Endothelial cell of umbilical vein (primary cell): ENCODE measurements at regions not wholly inside any gene's neighbourhood (a gene's known extent, or its start where the extent isn't known, plus 50 kb on each side); places are given as distances from the start of the nearest gene placed in this dataset.

Experiments
- BruUV-seq: library from RNA; stranded (reverse); fragments of 400-500 nt; replicated peaks from 2 replicates; lab custom pipeline; 2021; lab: Mats Ljungman, UMichigan
- CTCF ChIA-PET: fragments of 300-600, 350-600 bp; sonication (Branson Sonifier 250); formaldehyde crosslinking; loops from one replicate; lab custom pipeline; 2021; ENCODE audit warnings: antibody characterized with exemption, inconsistent platforms; lab: Charles Lee
- POLR2A ChIA-PET: fragments of 300-600, 350-600 bp; sonication (Branson Sonifier 250); formaldehyde crosslinking; loops from one replicate; lab custom pipeline; 2021; ENCODE audit warnings: antibody characterized with exemption, inconsistent platforms; lab: Charles Lee
- DNase-seq: peaks from one replicate; pipeline ENCODE4 v3.0.0-alpha.2; 2011; ENCODE audit warnings: low read depth, low spot score
- FAIRE-seq: peaks from 2 replicates; lab custom pipeline; 2011; peaks lifted over from hg19 to GRCh38; lab: Jason Lieb, UNC
- H2AFZ ChIP-seq: 2 replicates; pipeline ENCODE4 v1.6.0; 2012; ENCODE audit warnings: low read depth, low read length, control low read depth, inconsistent platforms
- H3K27ac ChIP-seq: 2 replicates; pipeline ENCODE4 v1.5.1; 2011; ENCODE audit warnings: low read depth, mild to moderate bottlenecking, control low read depth, low read length, moderate library complexity; ENCODE audit not compliant: insufficient read depth
- H3K27me3 ChIP-seq, 2 experiments: 2 replicates each; pipeline versions ENCODE4 v1.6.0 to v1.6.1; 2011; ENCODE audit warnings: low read length in 2 of 2, mixed read lengths in 1 of 2; ENCODE audit not compliant: control insufficient read depth in 2 of 2, insufficient read depth in 2 of 2
- H3K36me3 ChIP-seq, 2 experiments: 2 replicates in 1 of 2; 3 replicates in 1 of 2; pipeline ENCODE4 v1.5.1; 2011; ENCODE audit warnings: low read length in 2 of 2, mild to moderate bottlenecking in 1 of 2, moderate library complexity in 1 of 2; ENCODE audit not compliant: control insufficient read depth in 2 of 2, insufficient read depth in 2 of 2; ENCODE audit errors: extremely low read depth in 1 of 2
- H3K4me1 ChIP-seq: 3 replicates; pipeline ENCODE4 v1.5.1; 2011; ENCODE audit warnings: mild to moderate bottlenecking, low read length; ENCODE audit not compliant: control insufficient read depth, insufficient read depth; ENCODE audit errors: extremely low read depth
- H3K4me2 ChIP-seq: 2 replicates; pipeline ENCODE4 v1.6.1; 2011; ENCODE audit warnings: low read length, control low read depth, mixed read lengths; ENCODE audit not compliant: insufficient read depth
- H3K4me3 ChIP-seq, 3 experiments: fragments of 200-600 bp in 1 of 3; sonication (generic), shearing (Covaris generic) in 1 of 3; replicated peaks in 1 of 3; 2 replicates each; pipeline ENCODE4 v1.5.1; 2011 to 2016; ENCODE audit warnings: control low read depth in 3 of 3, low read length in 3 of 3, mild to moderate bottlenecking in 2 of 3, inconsistent platforms in 1 of 3, low read depth in 1 of 3, moderate library complexity in 1 of 3; ENCODE audit not compliant: insufficient read depth in 1 of 3
- H3K79me2 ChIP-seq: 2 replicates; pipeline ENCODE4 v1.6.0; 2012; ENCODE audit warnings: low read length, inconsistent platforms; ENCODE audit not compliant: control insufficient read depth, insufficient read depth
- H3K9ac ChIP-seq: replicated peaks from 2 replicates; pipeline ENCODE3; 2011; ENCODE audit warnings: low read length, control low read depth; ENCODE audit not compliant: insufficient read depth; ENCODE audit errors: extremely low read depth
- H3K9me1 ChIP-seq: replicated peaks from 3 replicates; pipeline ENCODE4 v1.6.0; 2011; ENCODE audit warnings: mild to moderate bottlenecking, low read length; ENCODE audit not compliant: control insufficient read depth, insufficient read depth; ENCODE audit errors: extremely low read depth
- H3K9me3 ChIP-seq: replicated peaks from 2 replicates; pipeline ENCODE4 v1.5.1; 2012; ENCODE audit warnings: low read length, inconsistent platforms; ENCODE audit not compliant: control insufficient read depth, insufficient read depth
- H4K20me1 ChIP-seq: replicated peaks from 2 replicates; pipeline ENCODE3; 2011; ENCODE audit warnings: mild to moderate bottlenecking, low read length; ENCODE audit not compliant: control insufficient read depth, insufficient read depth; ENCODE audit errors: extremely low read depth
- EZH2 ChIP-seq: IDR thresholded peaks from 2 replicates; pipeline ENCODE4 v1.6.1; 2012; ENCODE audit warnings: borderline replicate concordance, low read depth, mild to moderate bottlenecking, moderate library complexity, low read length, inconsistent platforms; ENCODE audit not compliant: severe bottlenecking
- FOS ChIP-seq: IDR thresholded peaks from 2 replicates; pipeline ENCODE4 v1.6.1; 2011; ENCODE audit warnings: mild to moderate bottlenecking, low read length, moderate library complexity, borderline replicate concordance; ENCODE audit not compliant: insufficient read depth
- GATA2 ChIP-seq: IDR thresholded peaks from 2 replicates; pipeline ENCODE4 v1.7.0; 2011; ENCODE audit warnings: low read depth, mild to moderate bottlenecking, moderate library complexity, mixed read lengths, low read length; ENCODE audit not compliant: insufficient read length, insufficient read depth
- JUN ChIP-seq: IDR thresholded peaks from 2 replicates; pipeline ENCODE4 v1.6.1; 2011; ENCODE audit warnings: borderline replicate concordance, low read depth; ENCODE audit not compliant: insufficient read length, insufficient read depth
- MYC ChIP-seq: IDR thresholded peaks from one replicate; pipeline ENCODE4 v1.6.1; 2011; ENCODE audit warnings: mild to moderate bottlenecking, low read depth, low read length
- POLR2A ChIP-seq: IDR thresholded peaks from 2 replicates; pipeline ENCODE4 v1.6.1; 2012; ENCODE audit warnings: low read depth, mild to moderate bottlenecking, control low read depth, low read length
- POLR2AphosphoS5 ChIP-seq: IDR thresholded peaks from 2 replicates; pipeline ENCODE4 v1.6.1; 2012; ENCODE audit warnings: low read depth, mild to moderate bottlenecking, control low read depth, low read length, moderate library complexity; ENCODE audit not compliant: insufficient read depth
- dilution Hi-C: fragments of 300-500 bp; cut with MboI; formaldehyde crosslinking; loops from one replicate; pipeline ENCODE4 v1.15.0; 2019; ENCODE audit warnings: low sequenced_read_pairs; ENCODE audit not compliant: extremely low pct_ligation_motif_present
- intact Hi-C: fragments of 100-400 bp; cut with micrococcal nuclease; formaldehyde crosslinking; loops from one replicate; pipeline ENCODE4 v1.10.0; 2022
- TF ChIP-seq, protein P1 (sequence below): IDR thresholded peaks from 2 replicates; pipeline ENCODE4 v1.6.1; 2011; ENCODE audit not compliant: insufficient read depth, insufficient read length
- TF ChIP-seq, protein P2 (sequence below), 2 donors: IDR thresholded peaks; 1 replicate in 1 of 2; 2 replicates in 1 of 2; pipeline ENCODE4 v1.5.1; 2011; ENCODE audit warnings: low read length in 2 of 2, mild to moderate bottlenecking in 2 of 2, moderate library complexity in 2 of 2, control low read depth in 1 of 2, inconsistent platforms in 1 of 2, low read depth in 1 of 2; ENCODE audit not compliant: insufficient read depth in 1 of 2; ENCODE audit errors: extremely low read depth in 1 of 2

- Histone ChIP-seq H3K4me1 (no peaks in the 10 kb centered on the region), H2AFZ (no peak overlapping the region), H3K9ac (no peak overlapping the region), H3K9me1 (no peaks in the 10 kb centered on the region), H3K9me3 (no peaks in the 10 kb centered on the region), H4K20me1 (no peaks in the 10 kb centered on the region), H3K36me3 (no peaks in the 10 kb centered on the region), H3K27me3 (no peaks in the 10 kb centered on the region), H3K79me2 (no peaks in the 10 kb centered on the region), H3K4me3 (no peak overlapping the region), H3K27ac (no peak overlapping the region), H3K4me2 (no peak overlapping the region)
- DNase-seq (no peak), FAIRE-seq (no peak)
- POLR2A ChIA-PET, result no interaction called here
- TF ChIP-seq POLR2A (no peak), GATA2 (no peak)
- TF ChIP-seq, protein P1, sequence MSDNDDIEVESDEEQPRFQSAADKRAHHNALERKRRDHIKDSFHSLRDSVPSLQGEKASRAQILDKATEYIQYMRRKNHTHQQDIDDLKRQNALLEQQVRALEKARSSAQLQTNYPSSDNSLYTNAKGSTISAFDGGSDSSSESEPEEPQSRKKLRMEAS, result no peak
- BruUV-seq, result no TSS peak
- intact Hi-C loops, result no loop called here
- dilution Hi-C loops, result no loop called here
- CTCF ChIA-PET, result interaction anchor here (1.6 kb wide), 1 partner anchor 20 kb away, joined by 3 read pairs; no protein-coding TSS in a partner anchor
Measured at GRCh38 chr15:96002890-96003859, 327.3 kb upstream of the NR2F2 start.

DNA sequence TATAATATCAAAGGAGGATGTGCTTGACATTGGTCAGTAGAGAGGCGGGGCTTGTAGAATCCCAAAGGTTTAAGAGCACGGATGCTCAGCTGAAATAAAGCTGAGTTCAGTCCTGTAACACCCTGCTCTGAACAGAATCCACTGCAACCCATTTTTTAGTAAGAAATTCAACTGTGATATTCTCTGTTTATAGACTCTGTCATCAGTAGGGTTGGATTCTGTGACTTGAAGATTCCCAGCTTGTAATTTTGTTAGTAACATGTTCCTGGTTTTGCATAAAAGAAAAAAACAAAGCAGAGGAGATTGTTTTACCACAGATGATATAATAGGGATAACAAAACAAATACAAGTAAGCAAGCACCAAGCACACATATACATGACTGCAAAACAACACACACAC, 324.6 kb upstream of the NR2F2 start:
- CTCF ChIA-PET, result no interaction called here

More for the DNA sequence above, 324.6 kb upstream of the NR2F2 start:
- Histone ChIP-seq H3K4me3 (no peak overlapping the region), H3K27me3 (no peaks in the 10 kb centered on the region), H3K4me2 (no peak overlapping the region), H4K20me1 (no peaks in the 10 kb centered on the region), H3K4me1 (no peaks in the 10 kb centered on the region), H3K27ac (no peak overlapping the region), H3K9me3 (no peaks in the 10 kb centered on the region), H3K9ac (no peak overlapping the region), H3K79me2 (no peaks in the 10 kb centered on the region), H2AFZ (no peak overlapping the region), H3K36me3 (no peaks in the 10 kb centered on the region), H3K9me1 (no peaks in the 10 kb centered on the region)
- intact Hi-C loops, result no loop called here
- POLR2A ChIA-PET, result no interaction called here
- TF ChIP-seq, protein P1, result no peak
- TF ChIP-seq, protein P2, sequence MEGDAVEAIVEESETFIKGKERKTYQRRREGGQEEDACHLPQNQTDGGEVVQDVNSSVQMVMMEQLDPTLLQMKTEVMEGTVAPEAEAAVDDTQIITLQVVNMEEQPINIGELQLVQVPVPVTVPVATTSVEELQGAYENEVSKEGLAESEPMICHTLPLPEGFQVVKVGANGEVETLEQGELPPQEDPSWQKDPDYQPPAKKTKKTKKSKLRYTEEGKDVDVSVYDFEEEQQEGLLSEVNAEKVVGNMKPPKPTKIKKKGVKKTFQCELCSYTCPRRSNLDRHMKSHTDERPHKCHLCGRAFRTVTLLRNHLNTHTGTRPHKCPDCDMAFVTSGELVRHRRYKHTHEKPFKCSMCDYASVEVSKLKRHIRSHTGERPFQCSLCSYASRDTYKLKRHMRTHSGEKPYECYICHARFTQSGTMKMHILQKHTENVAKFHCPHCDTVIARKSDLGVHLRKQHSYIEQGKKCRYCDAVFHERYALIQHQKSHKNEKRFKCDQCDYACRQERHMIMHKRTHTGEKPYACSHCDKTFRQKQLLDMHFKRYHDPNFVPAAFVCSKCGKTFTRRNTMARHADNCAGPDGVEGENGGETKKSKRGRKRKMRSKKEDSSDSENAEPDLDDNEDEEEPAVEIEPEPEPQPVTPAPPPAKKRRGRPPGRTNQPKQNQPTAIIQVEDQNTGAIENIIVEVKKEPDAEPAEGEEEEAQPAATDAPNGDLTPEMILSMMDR (IDR thresholded peaks at IDR 0.05; ENCODE audit: extremely low read depth in 1 of 2, insufficient read depth in 1 of 2, low read depth in 1 of 2, low read length in 2 of 2), result no peak
- TF ChIP-seq POLR2A, result no peak
- no peak for TF ChIP-seq JUN
- TF ChIP-seq FOS, result no peak
- no peak for TF ChIP-seq POLR2AphosphoS5
- no peak for TF ChIP-seq GATA2
- no peak for TF ChIP-seq EZH2
- no peak for TF ChIP-seq MYC
- DNase-seq (no peak), FAIRE-seq (no peak)
- dilution Hi-C loops, result no loop called here
- no TSS peak for BruUV-seq
